HCT116 (cell line): ENCODE measurements at regions not wholly inside any gene's neighbourhood (a gene's known extent, or its start where the extent isn't known, plus 50 kb on each side); places are given as distances from the start of the nearest gene placed in this dataset.

Experiments
- ATAC-seq: fragments of 200-7000 bp; cut with Tn5 transposase; 2 replicates; pipeline ENCODE4 v1.9.1; 2020; ENCODE audit warnings: mild to moderate bottlenecking, moderate library complexity
- BruUV-seq: library from RNA; stranded (reverse); fragments of 400-500 nt; replicated peaks from 2 replicates; lab custom pipeline; 2021; lab: Mats Ljungman, UMichigan
- CTCF ChIA-PET: fragments of 300-600 bp; sonication (Branson Sonifier 250); formaldehyde crosslinking; loops from one replicate; lab custom pipeline; 2021; ENCODE audit warnings: antibody characterized with exemption; lab: Charles Lee
- POLR2A ChIA-PET: fragments of 300-600, 350-600 bp; sonication (Branson Sonifier 250); formaldehyde crosslinking; loops from one replicate; lab custom pipeline; 2021; ENCODE audit warnings: antibody characterized with exemption; lab: Charles Lee
- RAD21 ChIA-PET, 2 experiments: fragments of 300-600 bp; sonication (Branson Sonifier 250); formaldehyde crosslinking; loops; one replicate each; lab custom pipeline; 2023; ENCODE audit warnings: low total read pairs in 2 of 2; ENCODE audit not compliant: uncharacterized antibody in 2 of 2, unreplicated experiment in 2 of 2, low non-redundant PET in 1 of 2; lab: Charles Lee
- DNase-seq: peaks from one replicate; pipeline ENCODE4 v3.0.0-alpha.2; 2010; ENCODE audit warnings: low read depth, low spot score
- H2AFZ ChIP-seq: fragments of 200-600 bp; shearing (Covaris generic), sonication (generic); 2 replicates; pipeline ENCODE4 v1.6.1; 2017; ENCODE audit warnings: low read depth, mixed run types, mixed read lengths, antibody characterized with exemption, low read length; ENCODE audit not compliant: poor library complexity, severe bottlenecking
- H3K27ac ChIP-seq: 2 replicates; pipeline ENCODE4 v1.5.1; 2012; ENCODE audit warnings: low read depth, low read length
- H3K27me3 ChIP-seq: fragments of 200-600 bp; sonication (generic); 2 replicates; pipeline ENCODE4 v1.6.1; 2016; ENCODE audit warnings: mixed run types, low read length, mixed read lengths; ENCODE audit not compliant: insufficient read depth
- H3K36me3 ChIP-seq, 2 experiments: fragments of 200-500 bp in 1 of 2; fragments of 200-600 bp in 1 of 2; sonication (Bioruptor generic) in 1 of 2; sonication (generic) in 1 of 2; 2 replicates each; pipeline versions ENCODE4 v1.5.1 to v1.6.1; 2014 to 2016; ENCODE audit warnings: low read length in 2 of 2, inconsistent platforms in 1 of 2, mixed read lengths in 1 of 2, mixed run types in 1 of 2; ENCODE audit not compliant: insufficient read depth in 2 of 2, control insufficient read depth in 1 of 2
- H3K4me1 ChIP-seq, 2 experiments: fragments of 200-600 bp in 1 of 2; sonication (generic) in 1 of 2; 2 replicates each; pipeline versions ENCODE4 v1.5.1 to v1.6.1; 2012 to 2017; ENCODE audit warnings: low read length in 2 of 2, inconsistent platforms in 1 of 2, mild to moderate bottlenecking in 1 of 2, mixed read lengths in 1 of 2, mixed run types in 1 of 2, moderate library complexity in 1 of 2; ENCODE audit not compliant: insufficient read depth in 2 of 2, control insufficient read depth in 1 of 2
- H3K4me2 ChIP-seq: fragments of 200-600 bp; sonication (generic); 2 replicates; pipeline ENCODE4 v1.6.1; 2017; ENCODE audit warnings: mixed run types, low read length, mixed read lengths
- H3K4me3 ChIP-seq, 2 experiments: fragments of 200-600 bp in 1 of 2; sonication (generic) in 1 of 2; replicated peaks in 1 of 2; 2 replicates each; pipeline ENCODE4 v1.5.1; 2011 to 2016; ENCODE audit warnings: low read length in 2 of 2, control low read depth in 1 of 2, low read depth in 1 of 2, mild to moderate bottlenecking in 1 of 2, mixed read lengths in 1 of 2, mixed run types in 1 of 2
- H3K79me2 ChIP-seq: fragments of 200-600 bp; sonication (generic); 2 replicates; pipeline ENCODE4 v1.6.1; 2017; ENCODE audit warnings: mild to moderate bottlenecking, mixed run types, low read length, moderate library complexity, mixed read lengths; ENCODE audit not compliant: insufficient read depth
- H3K9ac ChIP-seq: fragments of 200-600 bp; sonication (generic); 2 replicates; pipeline ENCODE4 v1.6.1; 2016; ENCODE audit warnings: low read length, mixed read lengths
- H3K9me2 ChIP-seq: fragments of 200-600 bp; sonication (generic), shearing (Covaris generic); 2 replicates; pipeline ENCODE4 v1.6.1; 2017; ENCODE audit warnings: mixed run types, mild to moderate bottlenecking, moderate library complexity; ENCODE audit not compliant: insufficient read depth
- H3K9me3 ChIP-seq, 2 experiments: fragments of 200-500 bp in 1 of 2; fragments of 200-600 bp in 1 of 2; sonication (Bioruptor generic) in 1 of 2; sonication (generic) in 1 of 2; 2 replicates each; pipeline ENCODE4 v1.6.1; 2014 to 2017; ENCODE audit warnings: low read length in 2 of 2, mixed read lengths in 2 of 2, inconsistent platforms in 1 of 2, low read depth in 1 of 2, mild to moderate bottlenecking in 1 of 2, mixed run types in 1 of 2, moderate library complexity in 1 of 2; ENCODE audit not compliant: control insufficient read depth in 1 of 2, insufficient read depth in 1 of 2
- H4K20me1 ChIP-seq: fragments of 200-600 bp; sonication (generic), shearing (Covaris generic); 2 replicates; pipeline ENCODE4 v1.6.1; 2017; ENCODE audit warnings: mixed run types, mild to moderate bottlenecking, moderate library complexity; ENCODE audit not compliant: insufficient read depth
- CBX3 ChIP-seq: IDR thresholded peaks from 2 replicates; pipeline ENCODE4 v1.6.1; 2012; ENCODE audit warnings: low read depth
- CTCF ChIP-seq, 3 experiments: fragments of 200-600 bp in 1 of 3; sonication (generic) in 1 of 3; IDR thresholded peaks in 2 of 3; conservative IDR thresholded peaks in 1 of 3; 2 replicates each; pipeline ENCODE4 v1.5.1; 2012 to 2017; ENCODE audit warnings: low read depth in 2 of 3, low read length in 2 of 3, antibody characterized with exemption in 1 of 3, borderline replicate concordance in 1 of 3, control low read depth in 1 of 3, mild to moderate bottlenecking in 1 of 3, mixed read lengths in 1 of 3, mixed run types in 1 of 3, moderate library complexity in 1 of 3; ENCODE audit not compliant: insufficient read depth in 1 of 3
- TCF7L2 ChIP-seq: IDR thresholded peaks from 2 replicates; pipeline ENCODE4 v1.7.0; 2011; ENCODE audit warnings: borderline replicate concordance, inconsistent platforms; ENCODE audit not compliant: insufficient read depth, insufficient read length; ENCODE audit errors: extremely low read depth
- ZBTB33 ChIP-seq: IDR thresholded peaks from 2 replicates; pipeline ENCODE4 v1.6.1; 2011; ENCODE audit warnings: mild to moderate bottlenecking, low read length, moderate library complexity; ENCODE audit not compliant: insufficient replicate concordance; ENCODE audit errors: extremely low read depth
- intact Hi-C: fragments of 100-400 bp; cut with micrococcal nuclease; formaldehyde crosslinking; loops from 2 replicates; pipeline ENCODE4 v1.10.0; 2022

- TF ChIP-seq TCF7L2 (no peak), ZBTB33 (no peak)
Measured at GRCh38 chr5:163964671-163965070, 459.3 kb downstream of the MAT2B start (continued).

GRCh38 chr5:163967268-163967667, 461.8 kb downstream of the MAT2B start:
- Histone ChIP-seq H3K9ac (no peak overlapping the region), H3K4me2 (no peak overlapping the region), H3K9me2 (no peaks in the 10 kb centered on the region), H3K79me2 (no peaks in the 10 kb centered on the region), H3K4me1 (no peaks in the 10 kb centered on the region), H3K4me3 (no peak overlapping the region), H3K27me3 (no peaks in the 10 kb centered on the region), H4K20me1 (no peaks in the 10 kb centered on the region; the same call in 1 of the 2 replicates), H3K27ac (no peak overlapping the region), H3K9me3 (no peaks in the 10 kb centered on the region; a peak in 2 of 4 replicates), H3K36me3 (no peaks in the 10 kb centered on the region), H2AFZ (no peak overlapping the region)
- ChIA-PET POLR2A (no interaction called here), CTCF (no interaction called here), RAD21 (no interaction called here)
- no TSS peak for BruUV-seq
- intact Hi-C loops: loop anchor here (5.0 to 10.0 kb wide), 2 partner anchors 1320 to 1538 kb away; no protein-coding TSS in a partner anchor
- DNase-seq: no peak
- ATAC-seq: no peak
- no peak for TF ChIP-seq CTCF (IDR thresholded peaks at IDR 0.05 in 2 of 3, conservative IDR thresholded peaks at IDR 0.05 in 1 of 3; ENCODE audit: borderline replicate concordance in 1 of 3, insufficient read depth in 1 of 3, low read depth in 2 of 3, low read length in 2 of 3)
- TF ChIP-seq CBX3: no peak
